ENCODE measurements at regions not wholly inside any gene's neighbourhood (a gene's known extent, or its start where the extent isn't known, plus 50 kb on each side); places are given as distances from the start of the nearest gene placed in this dataset.

DNA sequence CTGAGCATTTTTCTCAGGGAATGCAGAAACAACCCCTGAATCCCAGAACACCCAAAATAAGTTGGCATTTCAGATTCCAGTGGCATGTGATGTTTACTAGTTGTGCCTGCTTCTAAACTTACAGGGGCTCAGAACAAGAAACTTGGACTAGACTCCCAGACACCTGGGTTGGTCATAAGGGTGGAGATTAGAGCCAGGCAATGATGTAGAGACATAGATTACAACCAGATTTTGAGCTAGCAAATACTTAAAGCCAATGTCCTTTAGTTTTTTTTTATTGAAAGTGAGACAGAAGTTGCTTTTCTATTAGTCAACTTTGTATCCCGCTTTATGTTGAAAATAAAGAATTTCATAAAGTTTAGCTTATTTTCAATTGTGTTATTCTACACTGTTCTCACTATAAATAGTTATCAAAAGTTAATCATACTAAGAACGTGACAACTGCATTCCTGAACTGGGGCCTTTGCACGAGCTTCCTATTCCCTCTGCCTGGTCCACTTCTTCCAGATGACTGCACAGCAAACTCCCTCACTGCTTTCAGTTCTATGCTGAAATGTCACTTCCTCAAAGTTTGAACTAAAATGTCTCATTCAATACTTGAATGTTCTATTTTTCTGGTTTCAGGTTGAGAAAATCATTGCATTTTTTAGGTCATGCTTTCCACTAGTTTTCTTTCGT lies 224.7 kb upstream of the PPP1R2C start:
- TF ChIP-seq CTCF (optimal IDR thresholded peaks at IDR 0.05 in 1 of 3, IDR thresholded peaks at IDR 0.05 in 1 of 3, conservative IDR thresholded peaks at IDR 0.05 in 1 of 3; ENCODE audit: extremely low read depth in 1 of 3, insufficient read depth in 2 of 3, low read length in 3 of 3) (no peak), EZH2 (IDR thresholded peaks at IDR 0.05; ENCODE audit: low read length) (no peak)
